Type B pancreatic cell (in vitro differentiated cells): ENCODE measurements at regions not wholly inside any gene's neighbourhood (a gene's known extent, or its start where the extent isn't known, plus 50 kb on each side); places are given as distances from the start of the nearest gene placed in this dataset.

Experiments used
- DNase-seq: peaks from one replicate; pipeline ENCODE4 v3.0.0; 2021; ENCODE audit warnings: mixed read lengths; ENCODE audit not compliant: unreplicated experiment; ENCODE audit errors: extremely low spot score
- H3K27ac Mint-ChIP-seq: 2 replicates; pipeline ENCODE4 v1.8.0; 2021; ENCODE audit warnings: mild to moderate bottlenecking, mixed read lengths
- H3K27me3 Mint-ChIP-seq: 2 replicates; pipeline ENCODE4 v1.8.0; 2021; ENCODE audit warnings: mixed read lengths
- H3K36me3 Mint-ChIP-seq: 2 replicates; pipeline ENCODE4 v1.8.0; 2021; ENCODE audit warnings: mixed read lengths
- H3K4me1 Mint-ChIP-seq: one replicate; pipeline ENCODE4 v1.8.0; 2021; ENCODE audit warnings: mixed read lengths; ENCODE audit not compliant: unreplicated experiment
- H3K4me3 Mint-ChIP-seq: 2 replicates; pipeline ENCODE4 v1.8.0; 2021; ENCODE audit warnings: mild to moderate bottlenecking, mixed read lengths
- H3K9me3 Mint-ChIP-seq: 2 replicates; pipeline ENCODE4 v1.8.0; 2021; ENCODE audit warnings: mixed read lengths
- CTCF ChIP-seq: fragments of 200-600 bp; sonication (generic); conservative IDR thresholded peaks from 2 replicates; pipeline ENCODE4 v1.5.0; 2021; ENCODE audit warnings: antibody characterized with exemption, mild to moderate bottlenecking

- no peaks in the 10 kb centered on the region for H3K36me3 Mint-ChIP-seq
- no peak overlapping the region for H3K27ac Mint-ChIP-seq
- no peaks in the 10 kb centered on the region for H3K9me3 Mint-ChIP-seq
- H3K4me1 Mint-ChIP-seq, result no peaks in the 10 kb centered on the region
- no peaks in the 10 kb centered on the region for H3K27me3 Mint-ChIP-seq
- DNase-seq, result no peak
- TF ChIP-seq CTCF, result no peak
- H3K4me3 Mint-ChIP-seq, result no peak overlapping the region
Observed at GRCh38 chr2:44077942-44078511, 82.2 kb upstream of the LRPPRC start.

GRCh38 chr2:44079686-44080085 is 83.9 kb upstream of the LRPPRC start:
- H3K27ac Mint-ChIP-seq, result no peak overlapping the region

GRCh38 chr2:44083054-44083453 is 85.6 kb upstream of the PPM1B start:
- H3K36me3 Mint-ChIP-seq, result no peaks in the 10 kb centered on the region
- no peaks in the 10 kb centered on the region for H3K27me3 Mint-ChIP-seq
- no peak overlapping the region for H3K27ac Mint-ChIP-seq
- no peak for TF ChIP-seq CTCF
- peaks cover 19% of the 10 kb centered on the region for H3K4me1 Mint-ChIP-seq
- no peaks in the 10 kb centered on the region for H3K9me3 Mint-ChIP-seq
- no peak for DNase-seq
- no peak overlapping the region for H3K4me3 Mint-ChIP-seq

More at GRCh38 chr2:44079686-44080085, 83.9 kb upstream of the LRPPRC start:
- no peaks in the 10 kb centered on the region for H3K4me1 Mint-ChIP-seq
- H3K27me3 Mint-ChIP-seq, result no peaks in the 10 kb centered on the region
- no peaks in the 10 kb centered on the region for H3K36me3 Mint-ChIP-seq
- no peak for DNase-seq
- H3K4me3 Mint-ChIP-seq, result no peak overlapping the region
- TF ChIP-seq CTCF, result no peak
- H3K9me3 Mint-ChIP-seq, result no peaks in the 10 kb centered on the region

GRCh38 chr2:44084850-44085249 is 83.8 kb upstream of the PPM1B start:
- no peak for DNase-seq
- TF ChIP-seq CTCF, result no peak
- Mint-ChIP-seq H3K4me3 (no peak overlapping the region), H3K9me3 (no peaks in the 10 kb centered on the region), H3K36me3 (no peaks in the 10 kb centered on the region), H3K4me1 (peaks cover 24% of the 10 kb centered on the region), H3K27ac (no peak overlapping the region), H3K27me3 (peaks cover 4% of the 10 kb centered on the region)

- no peaks in the 10 kb centered on the region for H3K36me3 Mint-ChIP-seq
- H3K4me1 Mint-ChIP-seq, result peaks cover 24% of the 10 kb centered on the region
- H3K4me3 Mint-ChIP-seq, result peak overlapping the region; percentile 82
- peak overlapping the region; percentile 30 for H3K27ac Mint-ChIP-seq
- H3K27me3 Mint-ChIP-seq, result peaks cover 4% of the 10 kb centered on the region
- TF ChIP-seq CTCF, result no peak
- no peak for DNase-seq
- no peaks in the 10 kb centered on the region for H3K9me3 Mint-ChIP-seq
Observed at GRCh38 chr2:44086629-44087028, 82.0 kb upstream of the PPM1B start.
